GM18507 (cell line): ENCODE measurements at regions not wholly inside any gene's neighbourhood (a gene's known extent, or its start where the extent isn't known, plus 50 kb on each side); places are given as distances from the start of the nearest gene placed in this dataset.
A peak's percentile ranks its signal among the peaks of the same experiment; 100 is the strongest.
"Not testable (repeated sequence)": the region's sequence is repeated elsewhere in the genome, so short reads cannot be mapped to it uniquely, and the experiment has no call there.

Experiments used
- DNase-seq: peaks from one replicate; pipeline ENCODE4 v3.0.0; 2011; ENCODE audit warnings: low read depth; ENCODE audit not compliant: insufficient read length; ENCODE audit errors: extremely low spot score
- FAIRE-seq: peaks from 2 replicates; lab custom pipeline; 2011; peaks lifted over from hg19 to GRCh38; lab: Jason Lieb, UNC

DNA sequence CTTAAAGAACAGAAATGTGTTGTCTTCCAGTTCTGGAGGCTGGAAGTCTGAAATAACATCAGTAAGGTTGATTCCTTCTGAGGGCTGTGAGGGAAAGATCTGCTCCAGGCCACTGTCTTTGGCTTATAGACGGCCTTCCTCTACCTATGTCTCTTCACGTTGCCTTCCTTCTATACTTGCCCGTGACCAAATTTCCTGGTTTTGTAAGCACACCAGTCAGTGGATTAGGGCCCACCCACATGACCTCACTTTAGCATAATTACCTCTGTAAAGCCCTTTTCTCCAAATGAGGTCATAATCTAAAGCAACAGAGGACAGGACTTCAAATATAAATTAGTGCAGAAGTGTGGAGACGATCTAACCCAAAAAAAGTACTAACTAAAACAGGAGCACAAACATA, 231.6 kb downstream of the NRIP1 start:
- DNase-seq (no peak), FAIRE-seq (no peak)

DNA sequence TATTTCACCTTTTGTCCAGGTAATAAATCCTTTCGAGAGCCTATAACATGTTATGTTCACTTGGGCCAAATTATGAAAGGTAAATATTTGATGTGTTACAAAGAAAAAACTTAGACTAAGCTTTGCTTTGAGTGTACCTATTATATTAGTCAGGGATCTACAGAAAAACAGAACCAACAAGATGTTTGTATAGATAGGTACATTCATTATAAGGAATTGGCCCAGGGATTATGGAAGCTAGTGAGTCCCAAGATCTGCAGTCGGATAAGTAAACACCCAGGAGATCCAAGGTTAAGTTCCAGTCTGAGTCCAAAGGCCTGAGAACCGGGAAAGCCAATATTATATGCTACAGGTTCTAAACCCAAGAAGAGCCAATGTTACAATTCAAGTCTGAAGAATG, 234.5 kb downstream of the NRIP1 start:
- no peak for DNase-seq
- FAIRE-seq: no peak

DNA sequence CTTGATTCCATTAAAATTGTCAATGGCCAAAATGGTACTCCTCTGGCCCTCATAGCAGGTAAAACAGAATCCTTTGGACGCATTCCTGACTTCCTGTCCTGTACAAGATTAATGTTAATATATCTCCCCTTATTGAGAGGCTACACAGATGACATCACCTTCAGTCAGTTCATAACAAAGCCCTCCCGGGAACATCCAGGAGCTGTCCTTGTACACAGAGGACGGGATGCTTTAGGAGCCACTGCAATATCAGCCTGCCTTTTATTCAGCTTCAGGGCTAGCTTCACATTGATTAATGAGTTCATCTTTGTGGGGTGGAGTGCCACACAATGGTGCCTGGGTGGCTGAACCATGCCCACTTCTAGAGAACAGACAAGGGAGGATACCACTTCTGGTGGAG, 235.1 kb downstream of the NRIP1 start:
- FAIRE-seq (no peak), DNase-seq (no peak)

DNA sequence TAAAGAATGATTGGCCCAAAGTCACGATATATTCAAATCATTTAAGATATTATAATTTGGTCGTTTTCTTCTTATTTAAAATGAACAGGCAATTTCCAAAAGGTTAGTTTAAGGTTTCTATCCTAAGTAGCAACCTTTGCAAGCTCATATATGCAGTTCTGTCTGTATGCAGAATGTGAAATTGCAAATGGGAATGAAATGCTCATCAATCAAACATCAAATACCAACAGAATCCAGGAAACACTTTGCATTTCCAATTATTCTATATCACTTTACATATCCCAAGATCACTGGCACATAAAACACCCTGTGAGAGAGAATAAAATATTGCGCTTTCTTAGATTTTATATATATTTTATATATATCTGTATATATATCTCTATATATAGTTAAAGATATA, 237.3 kb downstream of the NRIP1 start:
- FAIRE-seq: no peak

DNA sequence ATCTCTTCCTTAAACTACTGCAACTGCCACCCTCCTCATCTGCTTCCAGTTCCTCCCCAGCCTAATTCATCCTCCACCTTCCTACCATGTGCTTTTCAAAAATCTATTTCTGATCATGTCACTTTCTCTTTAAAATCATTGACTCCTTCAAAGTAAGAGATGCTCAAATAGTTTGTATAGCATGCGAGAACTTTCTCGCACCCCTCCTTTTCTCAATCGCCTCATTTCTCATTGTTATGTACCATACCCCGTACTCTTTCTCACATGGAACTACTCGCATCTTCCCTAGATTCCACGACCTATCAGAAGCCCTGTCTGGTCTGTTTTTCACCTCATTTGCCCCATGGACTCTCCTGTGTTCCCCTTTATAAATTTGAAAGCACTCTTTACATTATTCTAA, 238.2 kb downstream of the NRIP1 start:
- no peak for DNase-seq
- peak; percentile 72 for FAIRE-seq

More for the DNA sequence above, 237.3 kb downstream of the NRIP1 start:
- DNase-seq: no peak

DNA sequence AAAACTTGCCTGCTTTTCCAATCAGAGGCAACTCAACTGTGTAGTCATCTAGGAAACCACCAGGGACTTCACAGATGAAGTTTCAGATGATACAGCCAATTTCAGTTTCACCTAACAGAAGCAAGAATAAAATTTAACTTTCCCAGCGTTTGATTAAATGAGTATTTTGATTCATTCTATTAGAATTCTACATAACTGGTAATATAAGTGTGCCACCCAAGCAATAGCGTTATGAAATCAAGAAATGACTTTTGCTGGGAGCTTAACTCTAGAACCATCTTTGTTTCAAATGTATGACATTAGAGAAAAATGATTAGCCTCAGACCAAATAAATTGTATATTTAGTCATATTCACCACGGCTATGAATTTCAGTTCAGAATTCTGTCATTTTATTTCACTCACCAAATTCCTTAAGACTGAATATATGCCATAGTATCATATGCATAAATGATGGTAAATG, 239.3 kb downstream of the NRIP1 start:
- FAIRE-seq (peak; percentile 47), DNase-seq (no peak)

DNA sequence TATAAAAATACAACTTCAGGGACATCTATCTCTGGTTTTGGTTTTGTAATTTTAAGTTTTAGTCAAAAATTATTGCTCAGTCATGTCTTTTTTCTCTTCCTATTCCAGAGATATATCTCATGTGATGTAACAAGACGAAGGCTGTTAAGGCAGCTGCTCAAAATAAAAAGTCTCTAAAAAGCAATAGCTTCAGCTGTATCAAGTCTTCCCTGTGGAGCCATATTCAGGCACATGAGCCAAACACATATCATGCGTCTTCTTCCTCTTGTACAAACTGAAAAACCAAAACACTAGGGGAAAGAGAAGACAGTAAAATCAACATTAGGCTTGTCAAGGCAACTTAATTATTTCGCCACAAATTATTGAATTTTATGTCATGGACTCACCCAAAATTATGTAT, 240.7 kb downstream of the NRIP1 start:
- FAIRE-seq: no peak
- no peak for DNase-seq

DNA sequence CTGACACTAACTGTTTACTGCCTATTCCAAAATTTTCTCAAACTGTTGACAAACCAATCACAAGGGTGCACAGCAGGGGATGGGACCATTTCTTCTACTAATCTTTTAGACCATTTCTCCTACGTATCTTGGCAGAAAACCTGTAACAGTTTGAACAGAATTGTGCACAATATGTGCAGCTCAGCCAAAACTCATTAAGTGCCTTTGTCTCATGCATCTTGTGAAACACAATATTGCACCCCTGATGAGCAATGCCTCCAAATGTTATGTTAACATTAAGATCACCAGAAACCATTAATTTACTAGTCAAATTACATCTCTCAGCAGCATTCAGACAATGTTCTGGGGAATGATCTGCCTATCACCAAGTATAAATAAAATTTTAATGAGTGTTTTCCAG, 247.5 kb downstream of the NRIP1 start:
- DNase-seq (no peak), FAIRE-seq (no peak)

DNA sequence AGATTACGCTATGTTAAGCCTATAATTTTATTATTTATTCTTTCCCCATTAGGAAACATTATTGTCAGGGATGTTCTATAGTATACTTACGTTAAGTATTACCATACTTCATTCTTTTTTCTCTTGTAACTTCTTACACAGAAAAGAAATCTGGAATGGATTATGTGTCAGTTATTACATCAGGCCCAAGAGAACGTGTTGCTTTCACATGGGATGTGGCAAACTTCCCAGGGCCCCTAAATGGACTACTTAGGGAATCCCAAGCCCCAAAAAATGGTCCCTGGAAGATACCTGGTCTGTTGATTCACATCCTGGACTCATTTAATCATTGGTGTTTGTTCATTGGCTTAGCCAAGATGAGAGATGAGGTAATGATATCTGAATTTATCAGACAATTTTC, 249.8 kb downstream of the NRIP1 start:
- no peak for FAIRE-seq
- no peak for DNase-seq

DNA sequence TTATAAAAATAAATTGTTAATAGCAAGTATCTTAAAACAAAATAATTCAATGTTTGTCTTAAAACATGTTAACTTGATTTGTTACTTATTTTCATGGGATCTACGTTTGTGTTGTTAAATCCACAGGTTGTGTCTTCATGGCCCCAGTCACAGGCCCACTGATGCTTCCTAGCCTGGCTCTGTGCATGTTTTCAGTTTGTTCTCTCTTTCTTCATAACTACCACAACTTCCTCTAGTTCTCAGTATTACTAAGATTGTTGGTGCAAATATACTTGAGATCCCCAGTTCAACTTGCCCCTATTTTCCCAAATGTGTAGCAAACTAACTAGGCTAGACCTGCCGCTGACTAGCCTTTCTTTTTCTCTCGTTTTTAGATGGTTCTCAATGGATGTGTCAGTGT, 250.5 kb downstream of the NRIP1 start:
- DNase-seq (no peak), FAIRE-seq (no peak)

DNA sequence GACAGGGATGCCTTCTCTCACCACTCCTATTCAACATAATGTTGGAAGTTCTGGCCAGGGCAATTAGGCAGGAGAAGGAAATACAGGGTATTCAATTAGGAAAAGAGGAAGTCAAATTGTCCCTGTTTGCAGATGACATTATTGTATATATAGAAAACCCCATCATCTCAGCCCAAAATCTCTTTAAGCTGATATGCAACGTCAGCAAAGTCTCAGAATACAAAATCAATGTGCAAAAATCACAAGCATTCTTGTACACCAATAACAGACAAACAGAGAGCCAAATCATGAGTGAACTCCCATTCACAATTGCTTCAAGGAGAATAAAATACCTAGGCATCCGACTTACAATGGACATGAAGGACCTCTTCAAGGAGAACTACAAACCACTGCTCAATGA, 258.1 kb upstream of the SAMSN1 start:
- not testable (repeated sequence) for FAIRE-seq, DNase-seq

DNA sequence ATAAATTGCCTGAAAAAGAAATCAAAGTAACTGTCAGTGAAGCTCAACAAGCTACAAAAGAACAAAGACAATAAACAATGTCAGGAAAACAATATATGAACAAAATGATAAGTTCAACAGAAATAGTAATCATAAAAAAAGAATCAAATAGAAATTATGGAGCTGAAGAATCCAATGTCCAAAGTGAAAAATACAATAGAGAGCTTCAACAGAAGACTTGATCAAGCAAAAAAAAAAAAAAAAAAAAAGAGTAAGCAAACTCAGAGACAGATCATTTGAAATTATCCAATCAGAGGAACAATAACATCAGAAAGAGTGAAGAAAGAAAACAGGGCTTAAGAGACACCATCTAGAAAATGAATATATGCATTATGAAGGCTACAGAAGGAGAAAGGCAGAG, 251.4 kb upstream of the SAMSN1 start:
- DNase-seq (no peak), FAIRE-seq (no peak)

DNA sequence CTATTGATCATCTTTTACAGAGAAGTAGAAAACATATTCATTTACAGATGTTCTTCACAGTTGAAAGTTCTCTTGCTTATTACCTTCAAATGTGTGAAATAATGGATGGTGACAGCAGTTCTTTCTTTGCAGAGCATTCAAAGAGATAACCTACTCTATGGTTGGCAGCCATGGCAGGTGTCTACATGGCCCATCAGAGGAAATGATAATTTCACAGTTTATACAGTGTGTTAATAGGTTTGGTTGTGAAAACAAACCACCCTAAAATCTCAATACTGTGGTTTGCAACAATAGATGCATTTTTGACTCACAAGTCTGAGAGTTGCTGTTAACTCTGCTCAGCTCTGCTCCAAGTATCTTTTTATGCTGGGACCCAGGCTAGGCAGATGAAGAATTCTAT, 241.2 kb upstream of the SAMSN1 start:
- FAIRE-seq: no peak
- no peak for DNase-seq

DNA sequence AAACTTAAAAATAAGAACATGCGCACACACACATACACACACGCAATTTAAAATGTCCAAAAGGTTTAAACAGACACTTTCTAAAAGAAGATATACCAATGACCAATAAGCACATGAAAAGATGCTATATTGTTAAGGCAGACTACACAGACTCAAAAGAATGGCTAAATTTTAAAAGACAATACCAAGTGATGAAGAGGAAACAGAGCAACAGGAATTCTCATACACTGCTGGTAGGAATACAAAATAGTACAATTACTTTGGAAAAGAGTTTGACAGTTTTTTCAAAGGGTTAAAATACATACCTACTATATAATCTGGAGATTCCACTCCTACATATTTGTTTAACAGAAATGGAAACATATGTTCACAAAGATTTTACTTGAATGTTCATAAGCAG, 239.6 kb upstream of the SAMSN1 start:
- no peak for FAIRE-seq
- DNase-seq: no peak

DNA sequence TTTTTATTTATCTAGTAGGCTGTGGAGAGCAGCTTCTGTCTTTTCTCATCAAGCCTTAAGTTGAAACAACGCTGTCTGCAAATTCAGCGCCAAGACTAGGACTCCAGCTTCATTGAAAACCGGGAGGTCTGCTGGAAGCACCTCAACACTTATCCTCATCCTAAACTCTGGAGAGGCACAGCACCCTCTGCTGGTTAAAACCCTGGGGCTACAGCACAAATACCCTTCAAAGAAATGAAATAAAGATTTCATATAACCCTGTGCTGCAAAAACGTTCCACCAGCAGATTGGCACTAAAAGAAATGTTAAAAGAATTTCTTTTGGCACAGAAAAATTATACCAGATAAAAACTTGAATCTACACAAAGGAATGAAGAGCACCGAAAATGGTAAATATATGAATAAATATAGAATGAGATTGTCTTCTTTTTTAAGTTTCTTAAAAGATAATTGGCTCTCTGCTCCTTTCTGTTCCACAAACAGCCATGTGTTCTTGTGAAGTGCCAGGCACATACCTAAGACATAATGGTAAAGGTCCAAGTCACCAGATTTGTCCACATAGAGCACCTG, 227.7 kb upstream of the SAMSN1 start:
- FAIRE-seq (peak; percentile 64), DNase-seq (no peak)

DNA sequence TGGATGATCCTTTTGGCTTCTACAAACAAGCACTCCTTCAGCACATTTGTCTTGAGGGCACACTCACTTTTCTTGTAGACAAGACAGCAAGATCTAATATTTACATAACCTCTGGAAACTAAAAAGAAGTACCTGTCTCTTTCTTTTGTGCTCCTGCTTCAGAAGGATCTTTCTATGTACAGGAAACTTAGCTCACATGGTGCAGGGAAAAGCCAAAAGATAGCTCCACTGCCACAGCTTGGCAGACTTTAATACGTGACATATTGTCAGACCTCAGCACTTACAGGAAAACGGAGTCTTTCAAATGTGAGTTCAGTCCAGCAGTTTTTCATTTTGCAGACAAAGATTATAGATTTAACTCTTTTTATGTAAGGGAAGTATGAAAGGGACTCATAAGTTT, 225.5 kb upstream of the SAMSN1 start:
- FAIRE-seq (no peak), DNase-seq (no peak)

DNA sequence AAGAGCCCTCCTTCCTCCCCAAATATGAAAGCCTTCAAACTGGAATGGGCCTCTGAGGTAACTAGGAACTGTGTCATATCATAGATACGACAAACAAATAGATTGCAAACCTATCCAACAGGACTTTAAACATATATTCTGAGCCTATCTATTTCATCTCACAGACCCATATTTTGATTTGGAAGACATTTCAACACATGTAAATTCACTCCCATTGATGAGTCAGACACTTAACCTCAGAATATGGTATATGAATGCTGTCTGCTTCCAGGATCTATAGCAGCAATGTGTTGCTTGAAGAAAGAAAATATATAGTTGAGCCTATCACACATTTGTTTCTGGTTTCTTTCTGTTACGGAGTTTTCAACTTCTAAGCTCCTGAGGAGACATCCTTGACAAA, 221.9 kb upstream of the SAMSN1 start:
- FAIRE-seq (no peak), DNase-seq (no peak)

DNA sequence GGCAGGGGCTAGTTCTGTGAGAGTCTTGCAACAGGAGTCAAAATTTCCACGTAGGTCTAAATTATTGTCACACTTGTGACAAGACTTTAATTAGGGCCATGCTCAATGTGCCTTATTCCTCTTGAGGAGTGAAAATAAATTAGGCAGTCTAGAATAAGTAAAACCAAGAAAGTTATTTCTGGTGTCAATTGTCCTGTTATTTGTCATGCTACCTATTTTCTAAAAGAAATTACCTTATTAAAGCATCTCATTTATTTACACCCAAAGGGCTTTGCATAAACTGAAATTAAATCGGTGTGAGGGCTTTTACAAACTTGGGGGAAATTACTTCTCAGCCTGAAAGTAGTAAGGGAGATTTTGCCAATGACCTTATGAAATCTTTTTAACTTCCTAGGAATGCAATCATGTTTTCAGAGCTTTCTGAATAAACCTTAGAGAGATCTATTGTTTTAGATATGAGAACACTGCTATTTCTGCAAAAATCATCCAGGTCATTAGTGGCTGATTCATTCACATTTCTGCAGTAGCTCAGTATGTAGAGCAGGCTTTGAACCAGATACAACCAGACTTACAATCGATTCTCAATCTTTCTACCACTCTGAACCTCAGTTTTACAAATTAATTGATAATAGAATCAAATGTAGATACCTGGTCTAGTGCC, 221.2 kb upstream of the SAMSN1 start:
- FAIRE-seq (no peak), DNase-seq (no peak)

DNA sequence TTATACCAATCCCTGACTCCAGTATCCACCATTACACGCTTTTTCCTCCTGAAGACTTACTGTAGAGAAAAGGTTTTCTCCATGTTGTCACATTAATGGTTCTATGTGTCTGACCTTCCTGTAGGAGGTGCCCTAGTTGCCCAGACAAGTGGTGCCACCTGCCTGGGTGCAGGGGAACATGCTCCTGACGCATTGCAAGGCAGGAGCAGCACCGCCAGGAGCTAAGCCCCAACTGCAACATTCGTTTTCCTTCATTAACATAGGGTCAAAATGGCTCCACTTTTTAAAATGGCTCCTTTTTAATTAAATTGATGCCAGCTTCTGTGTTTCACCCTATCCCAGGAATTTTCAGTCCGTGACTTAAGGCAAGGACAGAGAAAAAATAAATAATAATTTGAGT, 220.1 kb upstream of the SAMSN1 start:
- DNase-seq (no peak), FAIRE-seq (no peak)

DNA sequence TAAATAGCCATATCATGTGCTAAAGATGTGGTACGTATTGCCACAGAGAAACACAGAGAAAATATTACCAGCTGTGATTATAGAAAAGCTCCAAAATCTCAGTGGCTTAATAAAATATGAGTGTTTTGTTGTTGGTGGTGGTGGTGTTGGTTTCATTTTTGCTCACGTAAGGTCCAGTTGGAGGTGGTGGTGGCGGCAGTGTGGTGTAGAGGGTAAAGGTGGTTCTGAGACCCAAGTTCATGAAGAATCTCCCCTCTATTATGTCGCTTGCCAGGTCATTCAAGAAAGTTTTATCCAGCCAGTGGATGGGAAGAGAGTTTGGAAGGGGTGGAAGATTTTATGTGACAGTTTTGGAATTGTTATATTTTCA, 217.6 kb upstream of the SAMSN1 start:
- FAIRE-seq: peak; percentile 64
- DNase-seq: no peak

DNA sequence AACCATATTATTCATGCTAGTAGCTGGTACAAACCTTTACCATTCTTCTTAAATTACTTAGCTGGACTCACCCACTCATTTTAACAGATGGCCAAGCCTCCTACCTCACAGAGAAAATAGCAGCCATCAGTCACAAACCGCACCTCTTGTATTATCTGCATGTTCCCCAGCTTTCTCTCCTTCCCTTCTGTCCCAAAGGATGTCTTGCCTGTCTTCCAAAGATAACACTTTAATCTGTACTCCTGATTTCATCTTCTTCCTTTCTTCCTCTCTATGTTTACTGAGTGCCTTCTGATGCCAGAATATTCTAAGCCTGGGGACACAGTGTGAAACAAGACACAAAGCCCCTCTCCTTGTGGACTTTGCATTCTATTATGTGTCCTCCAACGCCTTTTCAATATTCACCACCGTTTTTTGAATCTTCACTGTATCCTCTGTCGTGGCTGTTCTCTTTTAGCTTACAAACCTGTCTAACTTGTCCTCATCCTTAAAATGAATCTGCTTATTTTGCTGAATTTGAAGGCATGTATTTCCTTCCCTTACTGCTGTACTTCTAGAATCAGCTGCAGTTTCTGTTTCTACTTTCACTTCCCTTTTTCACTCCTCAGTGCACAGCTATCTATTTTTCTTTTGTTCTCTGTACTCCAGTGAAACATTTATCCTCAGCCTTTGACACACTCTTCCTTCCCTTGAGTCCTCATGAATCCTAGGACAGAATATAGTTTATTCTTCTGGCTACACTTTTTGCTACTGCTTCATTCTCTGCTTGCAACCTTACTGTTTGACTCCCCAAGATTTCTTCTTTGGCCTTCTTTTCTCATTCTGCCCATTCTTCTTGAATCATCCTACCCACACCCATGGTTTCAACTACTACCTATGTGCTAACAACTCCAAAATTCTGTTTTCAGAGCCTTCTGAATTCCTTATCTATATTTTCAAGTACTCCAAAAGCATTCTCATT, 216.9 kb upstream of the SAMSN1 start:
- DNase-seq: peak; percentile 39
- FAIRE-seq: peak; percentile 94
